HCT116 (cell line): ENCODE measurements at regions not wholly inside any gene's neighbourhood (a gene's known extent, or its start where the extent isn't known, plus 50 kb on each side); places are given as distances from the start of the nearest gene placed in this dataset.
"Not testable (repeated sequence)": the region's sequence is repeated elsewhere in the genome, so short reads cannot be mapped to it uniquely, and the experiment has no call there.

ENCODE experiments used
- ATAC-seq: fragments of 200-7000 bp; cut with Tn5 transposase; 2 replicates; pipeline ENCODE4 v1.9.1; 2020; ENCODE audit warnings: mild to moderate bottlenecking, moderate library complexity
- BruUV-seq: library from RNA; stranded (reverse); fragments of 400-500 nt; replicated peaks from 2 replicates; lab custom pipeline; 2021; lab: Mats Ljungman, UMichigan
- CTCF ChIA-PET: fragments of 300-600 bp; sonication (Branson Sonifier 250); formaldehyde crosslinking; loops from one replicate; lab custom pipeline; 2021; ENCODE audit warnings: antibody characterized with exemption; lab: Charles Lee
- POLR2A ChIA-PET: fragments of 300-600, 350-600 bp; sonication (Branson Sonifier 250); formaldehyde crosslinking; loops from one replicate; lab custom pipeline; 2021; ENCODE audit warnings: antibody characterized with exemption; lab: Charles Lee
- RAD21 ChIA-PET, 2 experiments: fragments of 300-600 bp; sonication (Branson Sonifier 250); formaldehyde crosslinking; loops; one replicate each; lab custom pipeline; 2023; ENCODE audit warnings: low total read pairs in 2 of 2; ENCODE audit not compliant: uncharacterized antibody in 2 of 2, unreplicated experiment in 2 of 2, low non-redundant PET in 1 of 2; lab: Charles Lee
- DNase-seq: peaks from one replicate; pipeline ENCODE4 v3.0.0-alpha.2; 2010; ENCODE audit warnings: low read depth, low spot score
- H2AFZ ChIP-seq: fragments of 200-600 bp; shearing (Covaris generic), sonication (generic); 2 replicates; pipeline ENCODE4 v1.6.1; 2017; ENCODE audit warnings: low read depth, mixed run types, mixed read lengths, antibody characterized with exemption, low read length; ENCODE audit not compliant: poor library complexity, severe bottlenecking
- H3K27ac ChIP-seq: 2 replicates; pipeline ENCODE4 v1.5.1; 2012; ENCODE audit warnings: low read depth, low read length
- H3K27me3 ChIP-seq: fragments of 200-600 bp; sonication (generic); 2 replicates; pipeline ENCODE4 v1.6.1; 2016; ENCODE audit warnings: mixed run types, low read length, mixed read lengths; ENCODE audit not compliant: insufficient read depth
- H3K36me3 ChIP-seq, 2 experiments: fragments of 200-500 bp in 1 of 2; fragments of 200-600 bp in 1 of 2; sonication (Bioruptor generic) in 1 of 2; sonication (generic) in 1 of 2; 2 replicates each; pipeline versions ENCODE4 v1.5.1 to v1.6.1; 2014 to 2016; ENCODE audit warnings: low read length in 2 of 2, inconsistent platforms in 1 of 2, mixed read lengths in 1 of 2, mixed run types in 1 of 2; ENCODE audit not compliant: insufficient read depth in 2 of 2, control insufficient read depth in 1 of 2
- H3K4me1 ChIP-seq, 2 experiments: fragments of 200-600 bp in 1 of 2; sonication (generic) in 1 of 2; 2 replicates each; pipeline versions ENCODE4 v1.5.1 to v1.6.1; 2012 to 2017; ENCODE audit warnings: low read length in 2 of 2, inconsistent platforms in 1 of 2, mild to moderate bottlenecking in 1 of 2, mixed read lengths in 1 of 2, mixed run types in 1 of 2, moderate library complexity in 1 of 2; ENCODE audit not compliant: insufficient read depth in 2 of 2, control insufficient read depth in 1 of 2
- H3K4me2 ChIP-seq: fragments of 200-600 bp; sonication (generic); 2 replicates; pipeline ENCODE4 v1.6.1; 2017; ENCODE audit warnings: mixed run types, low read length, mixed read lengths
- H3K4me3 ChIP-seq, 2 experiments: fragments of 200-600 bp in 1 of 2; sonication (generic) in 1 of 2; replicated peaks in 1 of 2; 2 replicates each; pipeline ENCODE4 v1.5.1; 2011 to 2016; ENCODE audit warnings: low read length in 2 of 2, control low read depth in 1 of 2, low read depth in 1 of 2, mild to moderate bottlenecking in 1 of 2, mixed read lengths in 1 of 2, mixed run types in 1 of 2
- H3K79me2 ChIP-seq: fragments of 200-600 bp; sonication (generic); 2 replicates; pipeline ENCODE4 v1.6.1; 2017; ENCODE audit warnings: mild to moderate bottlenecking, mixed run types, low read length, moderate library complexity, mixed read lengths; ENCODE audit not compliant: insufficient read depth
- H3K9ac ChIP-seq: fragments of 200-600 bp; sonication (generic); 2 replicates; pipeline ENCODE4 v1.6.1; 2016; ENCODE audit warnings: low read length, mixed read lengths
- H3K9me2 ChIP-seq: fragments of 200-600 bp; sonication (generic), shearing (Covaris generic); 2 replicates; pipeline ENCODE4 v1.6.1; 2017; ENCODE audit warnings: mixed run types, mild to moderate bottlenecking, moderate library complexity; ENCODE audit not compliant: insufficient read depth
- H3K9me3 ChIP-seq, 2 experiments: fragments of 200-500 bp in 1 of 2; fragments of 200-600 bp in 1 of 2; sonication (Bioruptor generic) in 1 of 2; sonication (generic) in 1 of 2; 2 replicates each; pipeline ENCODE4 v1.6.1; 2014 to 2017; ENCODE audit warnings: low read length in 2 of 2, mixed read lengths in 2 of 2, inconsistent platforms in 1 of 2, low read depth in 1 of 2, mild to moderate bottlenecking in 1 of 2, mixed run types in 1 of 2, moderate library complexity in 1 of 2; ENCODE audit not compliant: control insufficient read depth in 1 of 2, insufficient read depth in 1 of 2
- H4K20me1 ChIP-seq: fragments of 200-600 bp; sonication (generic), shearing (Covaris generic); 2 replicates; pipeline ENCODE4 v1.6.1; 2017; ENCODE audit warnings: mixed run types, mild to moderate bottlenecking, moderate library complexity; ENCODE audit not compliant: insufficient read depth
- ATF3 ChIP-seq: IDR thresholded peaks from 2 replicates; pipeline ENCODE4 v1.6.1; 2012
- CBX3 ChIP-seq: IDR thresholded peaks from 2 replicates; pipeline ENCODE4 v1.6.1; 2012; ENCODE audit warnings: low read depth
- CEBPB ChIP-seq: IDR thresholded peaks from 2 replicates; pipeline ENCODE4 v1.6.1; 2012; ENCODE audit warnings: low read depth
- EGR1 ChIP-seq: IDR thresholded peaks from 2 replicates; pipeline ENCODE4 v1.6.1; 2012; ENCODE audit warnings: low read depth
- ELF1 ChIP-seq: IDR thresholded peaks from 2 replicates; pipeline ENCODE4 v1.6.1; 2012; ENCODE audit warnings: low read depth, borderline replicate concordance
- FOSL1 ChIP-seq: IDR thresholded peaks from 2 replicates; pipeline ENCODE4 v1.6.1; 2012; ENCODE audit warnings: low read depth
- POLR2AphosphoS5 ChIP-seq: IDR thresholded peaks from 2 replicates; pipeline ENCODE4 v1.6.1; 2011; ENCODE audit warnings: mild to moderate bottlenecking, low read depth, low read length, moderate library complexity
- RAD21 ChIP-seq: IDR thresholded peaks from 2 replicates; pipeline ENCODE4 v1.6.1; 2012; ENCODE audit warnings: low read depth, mild to moderate bottlenecking
- REST ChIP-seq: IDR thresholded peaks from 2 replicates; pipeline ENCODE4 v1.6.1; 2012; ENCODE audit warnings: low read depth
- SIN3A ChIP-seq: IDR thresholded peaks from 2 replicates; pipeline ENCODE4 v1.6.1; 2012; ENCODE audit warnings: low read depth
- SP1 ChIP-seq: IDR thresholded peaks from 2 replicates; pipeline ENCODE4 v1.6.1; 2012; ENCODE audit warnings: low read depth
- ZBTB33 ChIP-seq: IDR thresholded peaks from 2 replicates; pipeline ENCODE4 v1.6.1; 2011; ENCODE audit warnings: mild to moderate bottlenecking, low read length, moderate library complexity; ENCODE audit not compliant: insufficient replicate concordance; ENCODE audit errors: extremely low read depth
- ZNF274 ChIP-seq: fragments of 200-500 bp; sonication (Bioruptor generic); IDR thresholded peaks from 2 replicates; pipeline ENCODE4 v1.6.1; 2014; ENCODE audit warnings: mild to moderate bottlenecking, low read depth, low read length, inconsistent platforms
- intact Hi-C: fragments of 100-400 bp; cut with micrococcal nuclease; formaldehyde crosslinking; loops from 2 replicates; pipeline ENCODE4 v1.10.0; 2022

- intact Hi-C loops = no loop called here
- no peak overlapping the region for H3K9ac ChIP-seq
- DNase-seq = no peak
- no peak for TF ChIP-seq SP1
- TF ChIP-seq REST = no peak
- no peak for TF ChIP-seq ELF1
- no peak for TF ChIP-seq SIN3A
- no peak for TF ChIP-seq ATF3
- TF ChIP-seq CEBPB = no peak
- TF ChIP-seq POLR2AphosphoS5 = no peak
- no peak for TF ChIP-seq RAD21
- no peak for TF ChIP-seq EGR1
- TF ChIP-seq FOSL1 = no peak
- TF ChIP-seq ZBTB33 = no peak
- TF ChIP-seq ZNF274 = no peak
- TF ChIP-seq CBX3 = no peak
- no peak overlapping the region for H3K27ac ChIP-seq
- H2AFZ ChIP-seq = no peak overlapping the region
- H3K9me2 ChIP-seq = no peaks in the 10 kb centered on the region
- no peak overlapping the region for H3K4me2 ChIP-seq
- POLR2A ChIA-PET = no interaction called here
- no peaks in the 10 kb centered on the region for H3K4me1 ChIP-seq
- RAD21 ChIA-PET = no interaction called here
- no TSS peak for BruUV-seq
- no peak for ATAC-seq
- no peaks in the 10 kb centered on the region for H3K9me3 ChIP-seq
- H3K79me2 ChIP-seq = no peaks in the 10 kb centered on the region
- CTCF ChIA-PET = no interaction called here
- no peaks in the 10 kb centered on the region for H3K36me3 ChIP-seq
- H4K20me1 ChIP-seq = no peaks in the 10 kb centered on the region
- no peaks in the 10 kb centered on the region for H3K27me3 ChIP-seq
- no peak overlapping the region for H3K4me3 ChIP-seq
Measured at GRCh38 chrX:118286066-118286762, 59.7 kb upstream of the WDR44 start.

- ATAC-seq, intact Hi-C loops, H3K27ac ChIP-seq, H3K4me1 ChIP-seq, H3K27me3 ChIP-seq, CTCF ChIA-PET, H3K79me2 ChIP-seq, H3K4me3 ChIP-seq, DNase-seq, BruUV-seq, H2AFZ ChIP-seq, H3K9me3 ChIP-seq, H3K36me3 ChIP-seq, H3K9me2 ChIP-seq, RAD21 ChIA-PET, H3K9ac ChIP-seq, H3K4me2 ChIP-seq, H4K20me1 ChIP-seq, POLR2A ChIA-PET: not testable (repeated sequence)
Measured at GRCh38 chrX:118295818-118296217, 50.1 kb upstream of the WDR44 start.
